NT2/D1 (cell line): ENCODE measurements at regions not wholly inside any gene's neighbourhood (a gene's known extent, or its start where the extent isn't known, plus 50 kb on each side); places are given as distances from the start of the nearest gene placed in this dataset.

ENCODE experiments used
- YY1 ChIP-seq: IDR thresholded peaks from 2 replicates; pipeline ENCODE4 v1.6.1; 2011; ENCODE audit not compliant: insufficient read length, insufficient read depth
- ZNF274 ChIP-seq: IDR thresholded peaks from 2 replicates; pipeline ENCODE4 v1.6.1; 2011; ENCODE audit warnings: mild to moderate bottlenecking, low read depth, low read length

DNA sequence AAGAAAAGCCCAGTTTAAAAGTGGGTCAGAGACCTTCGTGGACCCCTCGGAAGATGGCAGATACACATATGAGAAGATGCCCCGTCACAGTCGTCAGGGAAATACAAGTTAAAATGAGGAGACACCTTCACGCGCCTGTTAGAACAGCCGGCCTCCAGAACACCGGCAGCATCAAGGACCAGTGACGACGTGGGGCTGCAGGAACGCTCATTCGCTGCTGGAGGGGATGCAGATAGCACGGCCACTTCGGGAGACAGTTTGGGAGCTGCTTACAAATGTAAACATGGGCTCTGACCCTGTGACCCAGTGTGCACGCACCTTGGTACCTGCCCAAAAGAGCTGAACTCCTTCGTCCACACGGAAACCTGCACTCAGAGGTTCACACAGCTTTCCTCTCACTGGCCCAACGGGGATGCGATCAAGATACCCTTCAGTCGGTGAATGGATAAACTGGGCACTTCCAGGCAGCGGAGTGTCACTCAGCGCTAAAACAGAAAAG, 83.7 kb upstream of the CTDP1 start:
- TF ChIP-seq ZNF274 (no peak), YY1 (no peak)
